Bronchial epithelial cell (primary cell): ENCODE measurements at regions not wholly inside any gene's neighbourhood (a gene's known extent, or its start where the extent isn't known, plus 50 kb on each side); places are given as distances from the start of the nearest gene placed in this dataset.

Experiments
- DNase-seq: peaks from one replicate; pipeline ENCODE4 v3.0.0-alpha.2; 2010; ENCODE audit warnings: low read depth
- FAIRE-seq: peaks from 2 replicates; lab custom pipeline; 2011; peaks lifted over from hg19 to GRCh38; lab: Jason Lieb, UNC
- H3K27me3 ChIP-seq: 2 replicates; pipeline ENCODE4 v1.5.1; 2011; ENCODE audit warnings: low read length; ENCODE audit not compliant: control insufficient read depth, insufficient read depth
- H3K36me3 ChIP-seq: 2 replicates; pipeline ENCODE4 v1.5.1; 2011; ENCODE audit warnings: low read length; ENCODE audit not compliant: control insufficient read depth, insufficient read depth
- H3K4me3 ChIP-seq: 2 replicates; pipeline ENCODE4 v1.5.1; 2011; ENCODE audit warnings: mild to moderate bottlenecking, low read depth, low read length, control low read depth
- CTCF ChIP-seq: IDR thresholded peaks from 2 replicates; pipeline ENCODE4 v1.5.1; 2011; ENCODE audit warnings: mild to moderate bottlenecking, moderate library complexity, low read length, control low read depth, inconsistent platforms; ENCODE audit not compliant: insufficient read depth, severe bottlenecking

- FAIRE-seq, result no peak
- Histone ChIP-seq H3K27me3 (no peaks in the 10 kb centered on the region), H3K36me3 (no peaks in the 10 kb centered on the region), H3K4me3 (no peak overlapping the region)
- no peak for TF ChIP-seq CTCF
- DNase-seq, result no peak
These were observed 147.8 kb upstream of the KDM5D start for GRCh38 chrY:19892076-19892964.

- no peaks in the 10 kb centered on the region for H3K27me3 ChIP-seq
- no peaks in the 10 kb centered on the region for H3K36me3 ChIP-seq
- TF ChIP-seq CTCF, result no peak
- no peak overlapping the region for H3K4me3 ChIP-seq
- FAIRE-seq, result no peak
- DNase-seq, result no peak
These were observed 137.6 kb upstream of the KDM5D start for GRCh38 chrY:19882145-19882544.

- no peak for FAIRE-seq
- no peaks in the 10 kb centered on the region for H3K27me3 ChIP-seq
These were observed 125.2 kb upstream of the KDM5D start for GRCh38 chrY:19869715-19870114.

GRCh38 chrY:19869281-19869680 lies 124.8 kb upstream of the KDM5D start:
- no peak for TF ChIP-seq CTCF
- Histone ChIP-seq H3K4me3 (no peak overlapping the region), H3K27me3 (no peaks in the 10 kb centered on the region), H3K36me3 (no peaks in the 10 kb centered on the region)
- FAIRE-seq, result no peak
- no peak for DNase-seq

More at GRCh38 chrY:19869715-19870114, 125.2 kb upstream of the KDM5D start:
- H3K4me3 ChIP-seq, result no peak overlapping the region
- no peak for TF ChIP-seq CTCF
- no peak for DNase-seq
- H3K36me3 ChIP-seq, result no peaks in the 10 kb centered on the region

- TF ChIP-seq CTCF, result no peak
- Histone ChIP-seq H3K27me3 (no peaks in the 10 kb centered on the region), H3K36me3 (no peaks in the 10 kb centered on the region), H3K4me3 (no peak overlapping the region)
- FAIRE-seq (no peak), DNase-seq (no peak)
These were observed 124.1 kb upstream of the KDM5D start for GRCh38 chrY:19868647-19869046.
